Adrenal gland (tissue), 5 donors: ENCODE measurements at regions not wholly inside any gene's neighbourhood (a gene's known extent, or its start where the extent isn't known, plus 50 kb on each side); places are given as distances from the start of the nearest gene placed in this dataset.

ENCODE experiments used
- CTCF ChIP-seq, 6 experiments: fragments of 450-650 bp in 4 of 6; fragments of 200-600 bp in 2 of 6; sonication (generic) in 1 of 6; IDR thresholded peaks; 1 replicate in 5 of 6; 2 replicates in 1 of 6; pipeline versions ENCODE4 v1.5.1 to v1.8.0; 2016 to 2021; ENCODE audit warnings: antibody characterized with exemption in 6 of 6, mild to moderate bottlenecking in 2 of 6, moderate library complexity in 1 of 6
- POLR2A ChIP-seq, 2 donors: fragments of 450-650 bp; IDR thresholded peaks; one replicate each; pipeline ENCODE4 v1.6.1; 2017; ENCODE audit warnings: antibody characterized with exemption in 2 of 2, mild to moderate bottlenecking in 2 of 2, moderate library complexity in 1 of 2
- donor health status: DM: no; HTN: no; CAD: no.

GRCh38 chr2:151166410-151166809 is 95.3 kb downstream of the RBM43 start:
- TF ChIP-seq CTCF (IDR thresholded peaks at IDR 0.05) (no peak), POLR2A (IDR thresholded peaks at IDR 0.05) (no peak)
